ENCODE measurements at regions not wholly inside any gene's neighbourhood (a gene's known extent, or its start where the extent isn't known, plus 50 kb on each side); places are given as distances from the start of the nearest gene placed in this dataset.

DNA sequence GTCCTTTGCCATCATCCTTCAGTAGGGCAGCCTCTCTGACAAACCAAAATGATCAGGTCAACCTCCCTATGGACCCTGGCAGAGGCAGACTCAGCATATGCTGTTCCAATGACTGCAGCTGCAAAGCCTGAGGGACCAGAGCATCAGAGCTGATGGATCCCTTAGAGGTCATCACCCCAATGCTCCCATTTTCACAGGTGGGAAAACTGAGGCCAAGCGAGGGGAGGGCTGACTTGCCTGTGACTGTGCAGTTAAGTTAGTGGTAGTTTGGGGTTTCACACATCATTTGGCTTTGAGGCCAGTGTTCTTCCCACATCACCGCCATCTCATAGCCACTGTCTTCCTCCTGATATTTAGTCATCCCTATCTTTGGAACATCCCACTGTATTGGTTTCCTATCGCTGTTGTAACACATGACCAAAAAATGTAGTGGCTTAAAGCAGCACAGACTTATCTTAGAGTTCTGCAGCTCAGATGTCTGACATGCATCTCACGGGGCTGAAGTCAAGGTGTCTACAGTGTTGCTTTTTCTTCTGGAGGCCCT lies 69.3 kb upstream of the PDZD8 start:
- Histone ChIP-seq H2AFZ (ENCODE audit: low read depth) (no peak overlapping the region), H4K20me1 (ENCODE audit: insufficient read depth) (no peaks in the 10 kb centered on the region), H3K9me3 (no peaks in the 10 kb centered on the region), H3K36me3 (replicated peaks in 1 of 2; ENCODE audit: control insufficient read depth in 1 of 2, insufficient read depth in 2 of 2, low read length in 1 of 2) (no peaks in the 10 kb centered on the region), H3K27ac (ENCODE audit: low read depth in 2 of 2, low read length in 1 of 2) (no peak overlapping the region), H3F3A (replicated peaks; ENCODE audit: insufficient read depth) (no peaks in the 10 kb centered on the region), H3K4me3 (ENCODE audit: low read depth in 2 of 2, low read length in 1 of 2) (no peak overlapping the region), H3K4me2 (no peak overlapping the region), H3K9me2 (no peaks in the 10 kb centered on the region), H3K4me1 (ENCODE audit: control insufficient read depth in 1 of 2, insufficient read depth in 2 of 2, low read depth in 1 of 2, low read length in 1 of 2) (no peaks in the 10 kb centered on the region; a peak in 1 of 4 replicates), H3K9ac (no peak overlapping the region), H3K79me2 (ENCODE audit: insufficient read depth) (no peaks in the 10 kb centered on the region), H3K27me3 (ENCODE audit: insufficient read depth) (no peaks in the 10 kb centered on the region)
- WGBS (ENCODE audit: low lambda C conversion rate), result 47% methylated on average over 4 of the region's 4 CpGs
- TF ChIP-seq EZH2phosphoT487 (IDR thresholded peaks at IDR 0.05; ENCODE audit: borderline replicate concordance, low read depth), result no peak
- TF ChIP-seq ELF1 (IDR thresholded peaks at IDR 0.05), result no peak
- no peak for TF ChIP-seq NRF1 (IDR thresholded peaks at IDR 0.05; ENCODE audit: low read depth, low read length)
- TF ChIP-seq FOXJ3 (CRISPR knock-in tag; IDR thresholded peaks at IDR 0.05), result no peak
- TF ChIP-seq MEF2A (IDR thresholded peaks at IDR 0.05; ENCODE audit: borderline replicate concordance, low read depth), result no peak
- TF ChIP-seq TEAD4 (IDR thresholded peaks at IDR 0.05; ENCODE audit: borderline replicate concordance, insufficient read depth), result no peak
- TF ChIP-seq, protein P1, sequence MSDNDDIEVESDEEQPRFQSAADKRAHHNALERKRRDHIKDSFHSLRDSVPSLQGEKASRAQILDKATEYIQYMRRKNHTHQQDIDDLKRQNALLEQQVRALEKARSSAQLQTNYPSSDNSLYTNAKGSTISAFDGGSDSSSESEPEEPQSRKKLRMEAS (IDR thresholded peaks at IDR 0.05; ENCODE audit: low read depth), result no peak
- no peak for TF ChIP-seq YY1 (IDR thresholded peaks at IDR 0.05; ENCODE audit: low read depth)
- no peak for TF ChIP-seq POLR2AphosphoS5 (IDR thresholded peaks at IDR 0.05; ENCODE audit: low read depth, low read length)
- TF ChIP-seq FOSL2 (IDR thresholded peaks at IDR 0.05; ENCODE audit: borderline replicate concordance, low read depth), result no peak
- TF ChIP-seq SIN3A (IDR thresholded peaks at IDR 0.05; ENCODE audit: borderline replicate concordance, low read depth, low read length), result no peak
- TF ChIP-seq RXRA (IDR thresholded peaks at IDR 0.05; ENCODE audit: borderline replicate concordance, low read depth), result no peak
- no peak for TF ChIP-seq FOXM1 (IDR thresholded peaks at IDR 0.05; ENCODE audit: low read depth)
- ChIA-PET CTCF (interaction anchor here (3.8 kb wide), 1 partner anchor 14 kb away, joined by 67 read pairs; no protein-coding TSS in a partner anchor), POLR2A (no interaction called here)
- DNase-seq, result no peak

DNA sequence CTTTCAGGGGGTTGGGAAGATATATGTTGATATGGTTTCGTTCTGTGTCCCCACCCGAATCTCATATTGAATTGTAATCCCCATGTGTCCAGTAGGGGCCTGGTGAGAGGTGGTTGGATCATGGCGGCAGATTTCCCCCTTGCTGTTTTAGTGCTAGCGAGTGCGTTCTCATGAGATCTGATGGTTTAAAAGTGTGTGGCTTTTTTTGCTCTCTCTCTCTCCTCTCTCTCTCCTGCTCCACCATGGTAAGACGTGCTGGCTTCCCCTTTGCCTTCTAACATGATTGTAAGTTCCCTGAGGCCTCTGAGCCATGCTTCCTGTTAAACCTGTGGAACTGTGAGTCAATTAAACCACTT lies 68.4 kb upstream of the PDZD8 start:
- H3K79me2 ChIP-seq (ENCODE audit: insufficient read depth), result no peaks in the 10 kb centered on the region
- 53% methylated on average over 6 of the region's 6 CpGs for WGBS (ENCODE audit: low lambda C conversion rate)
- TF ChIP-seq, protein P2, sequence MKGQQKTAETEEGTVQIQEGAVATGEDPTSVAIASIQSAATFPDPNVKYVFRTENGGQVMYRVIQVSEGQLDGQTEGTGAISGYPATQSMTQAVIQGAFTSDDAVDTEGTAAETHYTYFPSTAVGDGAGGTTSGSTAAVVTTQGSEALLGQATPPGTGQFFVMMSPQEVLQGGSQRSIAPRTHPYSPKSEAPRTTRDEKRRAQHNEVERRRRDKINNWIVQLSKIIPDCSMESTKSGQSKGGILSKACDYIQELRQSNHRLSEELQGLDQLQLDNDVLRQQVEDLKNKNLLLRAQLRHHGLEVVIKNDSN (IDR thresholded peaks at IDR 0.05; ENCODE audit: borderline replicate concordance, low read depth), result no peak
- TF ChIP-seq EZH2phosphoT487 (IDR thresholded peaks at IDR 0.05; ENCODE audit: borderline replicate concordance, low read depth) (no peak), ELF1 (IDR thresholded peaks at IDR 0.05) (no peak), MEF2A (IDR thresholded peaks at IDR 0.05; ENCODE audit: borderline replicate concordance, low read depth) (no peak), SIN3A (IDR thresholded peaks at IDR 0.05; ENCODE audit: borderline replicate concordance, low read depth, low read length) (no peak), JUND (IDR thresholded peaks at IDR 0.05) (no peak), TEAD4 (IDR thresholded peaks at IDR 0.05; ENCODE audit: borderline replicate concordance, insufficient read depth) (no peak), EP300 (IDR thresholded peaks at IDR 0.05; ENCODE audit: borderline replicate concordance in 1 of 2, low read depth in 1 of 2, low read length in 1 of 2) (no peak), MXI1 (IDR thresholded peaks at IDR 0.05; ENCODE audit: low read depth, low read length) (no peak), POLR2AphosphoS5 (IDR thresholded peaks at IDR 0.05; ENCODE audit: low read depth, low read length) (no peak)
- TF ChIP-seq, protein P3, sequence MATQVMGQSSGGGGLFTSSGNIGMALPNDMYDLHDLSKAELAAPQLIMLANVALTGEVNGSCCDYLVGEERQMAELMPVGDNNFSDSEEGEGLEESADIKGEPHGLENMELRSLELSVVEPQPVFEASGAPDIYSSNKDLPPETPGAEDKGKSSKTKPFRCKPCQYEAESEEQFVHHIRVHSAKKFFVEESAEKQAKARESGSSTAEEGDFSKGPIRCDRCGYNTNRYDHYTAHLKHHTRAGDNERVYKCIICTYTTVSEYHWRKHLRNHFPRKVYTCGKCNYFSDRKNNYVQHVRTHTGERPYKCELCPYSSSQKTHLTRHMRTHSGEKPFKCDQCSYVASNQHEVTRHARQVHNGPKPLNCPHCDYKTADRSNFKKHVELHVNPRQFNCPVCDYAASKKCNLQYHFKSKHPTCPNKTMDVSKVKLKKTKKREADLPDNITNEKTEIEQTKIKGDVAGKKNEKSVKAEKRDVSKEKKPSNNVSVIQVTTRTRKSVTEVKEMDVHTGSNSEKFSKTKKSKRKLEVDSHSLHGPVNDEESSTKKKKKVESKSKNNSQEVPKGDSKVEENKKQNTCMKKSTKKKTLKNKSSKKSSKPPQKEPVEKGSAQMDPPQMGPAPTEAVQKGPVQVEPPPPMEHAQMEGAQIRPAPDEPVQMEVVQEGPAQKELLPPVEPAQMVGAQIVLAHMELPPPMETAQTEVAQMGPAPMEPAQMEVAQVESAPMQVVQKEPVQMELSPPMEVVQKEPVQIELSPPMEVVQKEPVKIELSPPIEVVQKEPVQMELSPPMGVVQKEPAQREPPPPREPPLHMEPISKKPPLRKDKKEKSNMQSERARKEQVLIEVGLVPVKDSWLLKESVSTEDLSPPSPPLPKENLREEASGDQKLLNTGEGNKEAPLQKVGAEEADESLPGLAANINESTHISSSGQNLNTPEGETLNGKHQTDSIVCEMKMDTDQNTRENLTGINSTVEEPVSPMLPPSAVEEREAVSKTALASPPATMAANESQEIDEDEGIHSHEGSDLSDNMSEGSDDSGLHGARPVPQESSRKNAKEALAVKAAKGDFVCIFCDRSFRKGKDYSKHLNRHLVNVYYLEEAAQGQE (IDR thresholded peaks at IDR 0.05; ENCODE audit: low read depth, low read length), result no peak
- no peak overlapping the region for H2AFZ ChIP-seq (ENCODE audit: low read depth)
- POLR2A ChIA-PET, result no interaction called here
- no peaks in the 10 kb centered on the region for H3K27me3 ChIP-seq (ENCODE audit: insufficient read depth)
- CTCF ChIA-PET, result interaction anchor here (3.8 kb wide), 1 partner anchor 13 kb away, joined by 67 read pairs; no protein-coding TSS in a partner anchor
- H3K27ac ChIP-seq (ENCODE audit: low read depth in 2 of 2, low read length in 1 of 2), result no peak overlapping the region
- H3K9me2 ChIP-seq, result no peaks in the 10 kb centered on the region
- H3F3A ChIP-seq (replicated peaks; ENCODE audit: insufficient read depth), result no peaks in the 10 kb centered on the region
- H3K4me2 ChIP-seq, result no peak overlapping the region
- no peaks in the 10 kb centered on the region; a peak in 1 of 4 replicates for H3K4me1 ChIP-seq (ENCODE audit: control insufficient read depth in 1 of 2, insufficient read depth in 2 of 2, low read depth in 1 of 2, low read length in 1 of 2)
- DNase-seq, result no peak
- H3K9ac ChIP-seq, result no peak overlapping the region
- H3K4me3 ChIP-seq (ENCODE audit: low read depth in 2 of 2, low read length in 1 of 2), result no peak overlapping the region
- H3K36me3 ChIP-seq (replicated peaks in 1 of 2; ENCODE audit: control insufficient read depth in 1 of 2, insufficient read depth in 2 of 2, low read length in 1 of 2), result no peaks in the 10 kb centered on the region
- H4K20me1 ChIP-seq (ENCODE audit: insufficient read depth), result no peaks in the 10 kb centered on the region
- no peaks in the 10 kb centered on the region for H3K9me3 ChIP-seq

All from SK-N-SH (cell line).